OCI-LY1 (cell line): ENCODE measurements at regions not wholly inside any gene's neighbourhood (a gene's known extent, or its start where the extent isn't known, plus 50 kb on each side); places are given as distances from the start of the nearest gene placed in this dataset.

Source experiments
- H2AFZ ChIP-seq: fragments of 200-600 bp; sonication (generic), shearing (Covaris generic); 2 replicates; pipeline ENCODE4 v1.6.0; 2014; ENCODE audit warnings: antibody characterized with exemption, mild to moderate bottlenecking, low read length
- H3F3A ChIP-seq: fragments of 200-600 bp; sonication (generic), shearing (Covaris generic); 2 replicates; pipeline ENCODE4 v1.6.0; 2014; ENCODE audit warnings: mild to moderate bottlenecking, antibody characterized with exemption, low read length, moderate library complexity; ENCODE audit not compliant: insufficient read depth
- H3K27ac ChIP-seq: fragments of 200-600 bp; sonication (generic); 2 replicates; pipeline ENCODE4 v1.5.1; 2014; ENCODE audit warnings: low read length, mixed run types, mild to moderate bottlenecking, low read depth; ENCODE audit not compliant: poor library complexity, severe bottlenecking
- H3K27me3 ChIP-seq: fragments of 200-600 bp; sonication (generic); 2 replicates; pipeline ENCODE4 v1.6.0; 2014; ENCODE audit warnings: antibody characterized with exemption, mild to moderate bottlenecking, low read length, moderate library complexity; ENCODE audit not compliant: insufficient read depth
- H3K36me3 ChIP-seq: fragments of 200-600 bp; sonication (generic); 2 replicates; pipeline ENCODE4 v1.6.1; 2014; ENCODE audit warnings: mild to moderate bottlenecking, antibody characterized with exemption, low read length, moderate library complexity, mixed read lengths; ENCODE audit not compliant: insufficient read depth
- H3K4me1 ChIP-seq: fragments of 200-600 bp; sonication (generic); 2 replicates; pipeline ENCODE4 v1.5.1; 2014; ENCODE audit warnings: mild to moderate bottlenecking, low read length, moderate library complexity; ENCODE audit not compliant: insufficient read depth, severe bottlenecking
- H3K4me2 ChIP-seq: fragments of 200-600 bp; sonication (generic), shearing (Covaris generic); 2 replicates; pipeline ENCODE4 v1.6.1; 2014; ENCODE audit warnings: low read length
- H3K4me3 ChIP-seq: fragments of 200-600 bp; sonication (generic); 2 replicates; pipeline ENCODE4 v1.5.1; 2014; ENCODE audit warnings: low read length, low read depth, mild to moderate bottlenecking, mixed read lengths; ENCODE audit not compliant: poor library complexity, severe bottlenecking
- H3K79me2 ChIP-seq: fragments of 200-600 bp; shearing (Covaris generic); 2 replicates; pipeline ENCODE4 v1.6.1; 2016; ENCODE audit warnings: mixed run types, low read length, mixed read lengths; ENCODE audit not compliant: insufficient read depth
- H3K9ac ChIP-seq: fragments of 200-600 bp; sonication (generic), shearing (Covaris generic); 2 replicates; pipeline ENCODE4 v1.6.1; 2014; ENCODE audit warnings: mild to moderate bottlenecking, low read length, mixed read lengths
- H3K9me2 ChIP-seq: fragments of 200-600 bp; sonication (generic), shearing (Covaris generic); 2 replicates; pipeline ENCODE4 v1.6.1; 2014; ENCODE audit warnings: low read depth, mild to moderate bottlenecking, low read length, mixed read lengths
- H3K9me3 ChIP-seq: fragments of 200-600 bp; shearing (Covaris generic); 2 replicates; pipeline ENCODE4 v1.6.1; 2014; ENCODE audit warnings: low read length, mixed read lengths
- H4K20me1 ChIP-seq: fragments of 200-600 bp; sonication (generic), shearing (Covaris generic); 2 replicates; pipeline ENCODE4 v1.6.0; 2016; ENCODE audit warnings: mild to moderate bottlenecking, low read length; ENCODE audit not compliant: insufficient read depth
- CTCF ChIP-seq: fragments of 200-600 bp; sonication (generic), shearing (Covaris generic); IDR thresholded peaks from 2 replicates; pipeline ENCODE4 v1.5.1; 2017; ENCODE audit warnings: mild to moderate bottlenecking, antibody characterized with exemption, low read length, moderate library complexity, mixed read lengths
- EZH2 ChIP-seq: fragments of 200-600 bp; sonication (generic), shearing (Covaris generic); IDR thresholded peaks from 2 replicates; pipeline ENCODE4 v1.8.0; 2017; ENCODE audit warnings: borderline replicate concordance, mixed run types, mild to moderate bottlenecking, antibody characterized with exemption, low read length, moderate library complexity, mixed read lengths

DNA sequence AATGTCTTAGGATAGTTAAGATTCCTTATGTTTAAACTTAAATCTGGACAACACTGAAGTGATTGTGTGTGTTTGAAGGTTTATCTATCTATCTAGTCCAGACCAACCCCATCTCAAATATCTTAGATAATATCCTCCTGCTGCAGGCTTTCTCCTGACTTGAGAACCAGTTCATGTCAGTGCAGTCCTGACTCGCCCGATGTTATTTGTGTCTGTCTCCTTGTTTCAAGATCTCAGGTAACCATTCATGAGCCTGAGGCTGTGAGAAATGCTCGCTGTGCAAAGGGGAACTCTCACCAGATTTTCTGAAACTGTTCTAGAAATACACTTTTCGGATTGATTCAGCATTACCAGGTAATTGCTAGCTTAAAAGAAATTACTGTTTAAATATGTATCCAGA lies 356.2 kb downstream of the SNAPC1 start:
- H3K4me3 ChIP-seq = no peak overlapping the region
- no peak for TF ChIP-seq CTCF
- no peak for TF ChIP-seq EZH2
- H2AFZ ChIP-seq = no peak overlapping the region
- no peak overlapping the region for H3K27ac ChIP-seq
- no peaks in the 10 kb centered on the region for H4K20me1 ChIP-seq
- H3K4me2 ChIP-seq = no peak overlapping the region
- H3K4me1 ChIP-seq = peaks cover 12% of the 10 kb centered on the region
- no peaks in the 10 kb centered on the region for H3K36me3 ChIP-seq
- H3K9me2 ChIP-seq = no peaks in the 10 kb centered on the region
- H3K9ac ChIP-seq = no peak overlapping the region
- H3F3A ChIP-seq = no peaks in the 10 kb centered on the region
- no peaks in the 10 kb centered on the region for H3K79me2 ChIP-seq
- H3K9me3 ChIP-seq = no peaks in the 10 kb centered on the region
- no peaks in the 10 kb centered on the region for H3K27me3 ChIP-seq

DNA sequence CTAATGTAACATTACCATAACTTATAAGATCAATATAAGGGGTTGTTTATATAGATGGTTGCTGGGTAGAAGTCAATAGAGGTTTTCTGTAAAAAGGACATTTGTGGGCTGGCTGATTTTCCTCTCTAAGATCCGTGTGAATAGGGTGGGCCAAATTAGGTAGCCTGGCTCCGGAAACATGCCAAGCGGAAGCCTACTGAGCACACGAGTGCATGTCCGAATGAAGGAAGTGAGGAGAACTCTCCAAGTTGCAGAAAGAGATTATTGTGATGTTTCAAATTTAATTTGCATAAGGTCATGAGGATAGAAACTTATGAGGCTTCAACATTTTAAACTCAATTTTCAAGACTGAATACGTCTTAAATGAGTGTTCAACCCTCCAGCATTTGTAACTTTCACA lies 356.7 kb downstream of the SNAPC1 start:
- Histone ChIP-seq H3F3A (no peaks in the 10 kb centered on the region), H3K36me3 (no peaks in the 10 kb centered on the region), H3K4me1 (peaks cover 12% of the 10 kb centered on the region), H3K9me3 (no peaks in the 10 kb centered on the region), H3K9ac (no peak overlapping the region), H3K27ac (no peak overlapping the region), H3K4me2 (no peak overlapping the region), H4K20me1 (no peaks in the 10 kb centered on the region), H2AFZ (no peak overlapping the region), H3K9me2 (no peaks in the 10 kb centered on the region), H3K27me3 (no peaks in the 10 kb centered on the region), H3K4me3 (no peak overlapping the region), H3K79me2 (no peaks in the 10 kb centered on the region)
- TF ChIP-seq CTCF (no peak), EZH2 (no peak)

GRCh38 chr14:62123961-62124360 lies 361.7 kb downstream of the SNAPC1 start:
- H3K36me3 ChIP-seq = no peaks in the 10 kb centered on the region
- TF ChIP-seq EZH2 (no peak), CTCF (no peak)
- H3K9me3 ChIP-seq = no peaks in the 10 kb centered on the region
- H3K79me2 ChIP-seq = no peaks in the 10 kb centered on the region
- no peak overlapping the region for H3K4me3 ChIP-seq
- H3K27me3 ChIP-seq = no peaks in the 10 kb centered on the region
- H3K9ac ChIP-seq = no peak overlapping the region
- H3K27ac ChIP-seq = no peak overlapping the region
- H3K4me2 ChIP-seq = no peak overlapping the region
- no peaks in the 10 kb centered on the region for H3K4me1 ChIP-seq
- no peaks in the 10 kb centered on the region for H4K20me1 ChIP-seq
- H2AFZ ChIP-seq = no peak overlapping the region
- no peaks in the 10 kb centered on the region for H3K9me2 ChIP-seq
- no peaks in the 10 kb centered on the region for H3F3A ChIP-seq
